ENCODE measurements at regions not wholly inside any gene's neighbourhood (a gene's known extent, or its start where the extent isn't known, plus 50 kb on each side); places are given as distances from the start of the nearest gene placed in this dataset.

DNA sequence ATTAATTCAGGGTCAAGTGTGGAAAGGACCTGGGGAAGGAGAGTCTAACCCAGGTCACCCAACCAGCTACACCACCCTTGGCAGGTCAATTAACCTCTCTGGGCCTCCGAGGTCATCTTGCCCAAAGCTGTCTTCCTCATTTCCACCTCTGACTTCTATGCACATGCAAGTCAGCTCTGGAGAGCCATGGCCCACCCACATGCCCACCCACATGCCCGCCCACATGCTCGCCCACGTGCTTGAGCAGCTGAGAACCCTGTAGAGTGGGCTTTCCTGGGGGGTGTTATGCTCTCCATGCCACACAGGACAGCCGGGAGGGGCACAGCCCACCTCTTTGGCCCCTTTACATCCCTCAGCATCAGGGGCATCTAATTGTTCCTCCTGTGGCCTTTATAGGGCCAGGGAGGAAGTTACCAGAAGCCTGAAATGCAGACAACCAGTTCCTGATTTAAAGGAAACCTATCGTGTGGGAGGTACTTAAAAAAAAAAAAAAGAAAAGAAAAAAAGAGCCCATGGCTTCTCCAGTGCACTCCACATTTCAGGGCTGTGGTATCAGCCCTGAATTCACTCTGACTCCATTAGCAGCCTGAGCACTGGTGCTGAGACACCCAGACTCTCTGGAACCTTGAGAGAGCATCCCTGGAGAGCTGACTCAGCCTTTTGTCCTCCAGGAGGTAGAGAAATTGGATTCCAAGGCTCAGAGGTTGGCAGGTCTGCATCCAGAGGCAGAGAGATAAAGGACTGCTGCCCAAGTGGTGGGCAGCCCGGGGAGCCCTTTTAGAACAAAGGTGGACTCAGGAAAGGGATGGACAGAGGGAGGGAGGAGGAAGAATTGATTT is 176.2 kb upstream of the ZMIZ1 start:
- TF ChIP-seq, protein P1, sequence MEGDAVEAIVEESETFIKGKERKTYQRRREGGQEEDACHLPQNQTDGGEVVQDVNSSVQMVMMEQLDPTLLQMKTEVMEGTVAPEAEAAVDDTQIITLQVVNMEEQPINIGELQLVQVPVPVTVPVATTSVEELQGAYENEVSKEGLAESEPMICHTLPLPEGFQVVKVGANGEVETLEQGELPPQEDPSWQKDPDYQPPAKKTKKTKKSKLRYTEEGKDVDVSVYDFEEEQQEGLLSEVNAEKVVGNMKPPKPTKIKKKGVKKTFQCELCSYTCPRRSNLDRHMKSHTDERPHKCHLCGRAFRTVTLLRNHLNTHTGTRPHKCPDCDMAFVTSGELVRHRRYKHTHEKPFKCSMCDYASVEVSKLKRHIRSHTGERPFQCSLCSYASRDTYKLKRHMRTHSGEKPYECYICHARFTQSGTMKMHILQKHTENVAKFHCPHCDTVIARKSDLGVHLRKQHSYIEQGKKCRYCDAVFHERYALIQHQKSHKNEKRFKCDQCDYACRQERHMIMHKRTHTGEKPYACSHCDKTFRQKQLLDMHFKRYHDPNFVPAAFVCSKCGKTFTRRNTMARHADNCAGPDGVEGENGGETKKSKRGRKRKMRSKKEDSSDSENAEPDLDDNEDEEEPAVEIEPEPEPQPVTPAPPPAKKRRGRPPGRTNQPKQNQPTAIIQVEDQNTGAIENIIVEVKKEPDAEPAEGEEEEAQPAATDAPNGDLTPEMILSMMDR (IDR thresholded peaks at IDR 0.05) = no peak
- TF ChIP-seq POLR2A (IDR thresholded peaks at IDR 0.05) = no peak
